Ishikawa (cell line): ENCODE measurements at regions not wholly inside any gene's neighbourhood (a gene's known extent, or its start where the extent isn't known, plus 50 kb on each side); places are given as distances from the start of the nearest gene placed in this dataset.

ENCODE experiments used
- CEBPB ChIP-seq: IDR thresholded peaks from 2 replicates; pipeline ENCODE4 v1.6.1; 2012
- CREB1 ChIP-seq: IDR thresholded peaks from 2 replicates; pipeline ENCODE4 v1.6.1; 2012; ENCODE audit warnings: low read depth
- EGR1 ChIP-seq: IDR thresholded peaks from 2 replicates; pipeline ENCODE4 v1.6.1; 2012
- EP300 ChIP-seq: IDR thresholded peaks from 2 replicates; pipeline ENCODE4 v1.6.1; 2012; ENCODE audit warnings: borderline replicate concordance
- FOXM1 ChIP-seq: IDR thresholded peaks from 2 replicates; pipeline ENCODE4 v1.6.1; 2012; ENCODE audit warnings: low read depth, borderline replicate concordance
- MAX ChIP-seq: IDR thresholded peaks from 2 replicates; pipeline ENCODE4 v1.6.1; 2012
- NFIC ChIP-seq: IDR thresholded peaks from 2 replicates; pipeline ENCODE4 v1.6.1; 2012
- RAD21 ChIP-seq: IDR thresholded peaks from 2 replicates; pipeline ENCODE4 v1.6.1; 2012; ENCODE audit warnings: low read depth
- REST ChIP-seq: IDR thresholded peaks from 2 replicates; pipeline ENCODE4 v1.6.1; 2012; ENCODE audit warnings: low read depth, mild to moderate bottlenecking
- TAF1 ChIP-seq: IDR thresholded peaks from 2 replicates; pipeline ENCODE4 v1.6.1; 2012; ENCODE audit warnings: low read depth, mild to moderate bottlenecking
- TCF12 ChIP-seq: IDR thresholded peaks from 2 replicates; pipeline ENCODE4 v1.6.1; 2012; ENCODE audit warnings: low read depth
- TEAD4 ChIP-seq: IDR thresholded peaks from 2 replicates; pipeline ENCODE4 v1.6.1; 2012
- USF1 ChIP-seq: IDR thresholded peaks from 2 replicates; pipeline ENCODE4 v1.6.1; 2012
- YY1 ChIP-seq: IDR thresholded peaks from 2 replicates; pipeline ENCODE4 v1.6.1; 2012; ENCODE audit warnings: low read depth
- ZBTB7A ChIP-seq: IDR thresholded peaks from 2 replicates; pipeline ENCODE4 v1.6.1; 2012; ENCODE audit warnings: low read depth

GRCh38 chr13:108368250-108368905 lies 98.9 kb downstream of the TNFSF13B start:
- no peak for TF ChIP-seq ZBTB7A
- no peak for TF ChIP-seq YY1
- TF ChIP-seq TEAD4: no peak
- TF ChIP-seq TCF12: no peak
- no peak for TF ChIP-seq RAD21
- no peak for TF ChIP-seq REST
- TF ChIP-seq NFIC: no peak
- TF ChIP-seq TAF1: no peak

GRCh38 chr13:108369412-108369811 lies 99.9 kb downstream of the TNFSF13B start:
- TF ChIP-seq USF1 (no peak), CREB1 (no peak), NFIC (no peak), EGR1 (no peak), CEBPB (no peak), YY1 (no peak), RAD21 (no peak), TCF12 (no peak), REST (no peak), TEAD4 (no peak), ZBTB7A (no peak), FOXM1 (no peak), MAX (no peak), TAF1 (no peak), EP300 (no peak)

GRCh38 chr13:108375034-108375433 lies 105.5 kb downstream of the TNFSF13B start:
- TF ChIP-seq CEBPB: no peak
- no peak for TF ChIP-seq EGR1
- TF ChIP-seq YY1: no peak
- TF ChIP-seq USF1: no peak
- no peak for TF ChIP-seq EP300
- no peak for TF ChIP-seq MAX
- no peak for TF ChIP-seq TAF1

GRCh38 chr13:108375772-108376171 lies 106.3 kb downstream of the TNFSF13B start:
- TF ChIP-seq CREB1: no peak
- no peak for TF ChIP-seq USF1
- no peak for TF ChIP-seq NFIC
- TF ChIP-seq ZBTB7A: no peak
- no peak for TF ChIP-seq TEAD4
- TF ChIP-seq CEBPB: no peak
- TF ChIP-seq EP300: no peak
- TF ChIP-seq RAD21: no peak
- TF ChIP-seq TCF12: no peak
- no peak for TF ChIP-seq YY1
- TF ChIP-seq REST: no peak

- no peak for TF ChIP-seq NFIC
- no peak for TF ChIP-seq REST
- no peak for TF ChIP-seq TCF12
- TF ChIP-seq EP300: no peak
- TF ChIP-seq TAF1: no peak
Measured at GRCh38 chr13:108376308-108376707, 106.8 kb downstream of the TNFSF13B start.
